ENCODE measurements at regions not wholly inside any gene's neighbourhood (a gene's known extent, or its start where the extent isn't known, plus 50 kb on each side); places are given as distances from the start of the nearest gene placed in this dataset.

DNA sequence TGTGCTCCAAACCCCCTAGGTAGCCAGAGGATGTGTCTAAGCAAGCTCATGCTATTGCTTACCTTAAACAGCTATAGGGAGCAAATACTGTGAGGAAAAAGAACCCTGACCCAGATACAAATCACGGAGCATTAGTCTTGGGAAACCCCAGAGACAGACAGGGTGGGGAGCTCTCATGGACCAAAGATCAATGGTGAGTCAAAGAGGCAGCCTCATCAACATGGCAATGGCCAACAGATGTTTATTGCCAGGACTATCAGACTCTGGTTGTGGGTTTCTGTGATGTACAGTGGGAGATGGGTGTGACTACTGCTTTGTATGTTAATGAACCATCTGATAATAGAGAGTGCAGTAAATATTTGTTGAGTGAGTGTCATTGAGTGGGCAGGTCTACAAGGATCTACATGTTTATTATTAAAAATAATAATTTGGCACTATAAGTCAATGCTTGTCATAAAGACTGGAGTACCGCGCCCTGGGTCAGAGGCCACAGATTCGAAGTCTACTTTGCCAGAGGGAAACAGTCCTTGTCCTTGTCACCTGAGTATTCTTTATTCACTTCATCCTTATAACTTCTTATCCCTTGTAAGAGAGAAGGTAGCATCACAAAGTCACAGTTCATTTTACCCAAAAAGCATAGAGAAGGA is 56.5 kb upstream of the RAI14 start:
- no peak for DNase-seq

- no peak for DNase-seq
These were observed 56.0 kb upstream of the RAI14 start for GRCh38 chr5:34600118-34600493.

GRCh38 chr5:34603378-34603777 is 52.8 kb upstream of the RAI14 start:
- DNase-seq: no peak

DNA sequence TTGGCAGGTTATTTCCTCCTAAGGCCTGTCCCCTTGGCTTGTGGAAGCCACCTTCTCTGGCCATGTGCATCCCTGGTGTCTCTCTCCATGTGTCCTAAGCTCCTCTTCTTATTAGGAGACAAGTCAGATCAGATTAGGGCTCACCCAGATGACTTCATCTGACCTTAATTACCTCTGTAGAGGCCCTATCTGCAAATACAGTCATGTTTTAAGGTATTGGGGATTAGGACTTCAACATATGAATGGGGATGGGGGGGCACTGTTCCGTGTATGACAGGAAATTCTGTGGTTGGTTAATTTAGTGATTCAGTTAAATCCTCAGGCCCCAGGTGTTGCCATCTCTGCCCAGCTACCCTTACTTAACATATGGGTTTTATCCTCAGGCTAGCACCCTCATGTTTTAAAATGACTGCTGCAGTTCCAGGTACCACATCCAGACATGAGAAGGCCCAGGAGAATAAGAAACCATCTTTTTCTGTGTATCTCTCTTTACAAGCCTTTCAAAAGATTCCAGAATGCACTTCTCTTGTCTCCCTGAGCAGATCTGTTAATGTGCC is 51.9 kb upstream of the RAI14 start:
- DNase-seq: no peak

GRCh38 chr5:34606101-34606500 is 50.0 kb upstream of the RAI14 start:
- no peak for DNase-seq
